HEK293 (cell line): ENCODE measurements at regions not wholly inside any gene's neighbourhood (a gene's known extent, or its start where the extent isn't known, plus 50 kb on each side); places are given as distances from the start of the nearest gene placed in this dataset.

Experiments
- CTCF ChIP-seq: fragments of 450-650 bp; formaldehyde crosslinking; IDR thresholded peaks from 2 replicates; pipeline ENCODE4 v1.5.1; 2016; ENCODE audit warnings: missing biosample characterization, missing genetic modification characterization
- REST ChIP-seq: fragments of 450-650 bp; formaldehyde crosslinking; IDR thresholded peaks from 2 replicates; pipeline ENCODE4 v1.5.1; 2016; ENCODE audit warnings: missing biosample characterization, missing genetic modification characterization
- ZBTB49 ChIP-seq: fragments of 450-650 bp; formaldehyde crosslinking; IDR thresholded peaks from 2 replicates; pipeline ENCODE4 v1.5.1; 2016; ENCODE audit warnings: missing biosample characterization, missing genetic modification characterization, low read depth
- ZBTB8A ChIP-seq: fragments of 450-650 bp; formaldehyde crosslinking; IDR thresholded peaks from 2 replicates; pipeline ENCODE4 v1.5.1; 2016; ENCODE audit warnings: missing biosample characterization, missing genetic modification characterization
- ZNF121 ChIP-seq: fragments of 450-650 bp; formaldehyde crosslinking; IDR thresholded peaks from 2 replicates; pipeline ENCODE4 v1.5.1; 2016; ENCODE audit warnings: missing biosample characterization, missing genetic modification characterization
- ZNF423 ChIP-seq: fragments of 450-650 bp; formaldehyde crosslinking; IDR thresholded peaks from 2 replicates; pipeline ENCODE4 v1.5.1; 2016; ENCODE audit warnings: missing biosample characterization, missing genetic modification characterization
- ZNF792 ChIP-seq: fragments of 450-650 bp; formaldehyde crosslinking; IDR thresholded peaks from 2 replicates; pipeline ENCODE4 v1.5.1; 2016; ENCODE audit warnings: missing biosample characterization, missing genetic modification characterization

GRCh38 chr3:150142936-150143335, 172.2 kb upstream of the PFN2 start:
- TF ChIP-seq ZNF121 (tag by site-specific recombination) (no peak), ZNF792 (no peak), CTCF (tag by site-specific recombination) (no peak), REST (tag by site-specific recombination) (no peak), ZNF423 (tag by site-specific recombination) (no peak), ZBTB8A (no peak), ZBTB49 (tag by site-specific recombination) (no peak)
